ENCODE measurements at regions not wholly inside any gene's neighbourhood (a gene's known extent, or its start where the extent isn't known, plus 50 kb on each side); places are given as distances from the start of the nearest gene placed in this dataset.

DNA sequence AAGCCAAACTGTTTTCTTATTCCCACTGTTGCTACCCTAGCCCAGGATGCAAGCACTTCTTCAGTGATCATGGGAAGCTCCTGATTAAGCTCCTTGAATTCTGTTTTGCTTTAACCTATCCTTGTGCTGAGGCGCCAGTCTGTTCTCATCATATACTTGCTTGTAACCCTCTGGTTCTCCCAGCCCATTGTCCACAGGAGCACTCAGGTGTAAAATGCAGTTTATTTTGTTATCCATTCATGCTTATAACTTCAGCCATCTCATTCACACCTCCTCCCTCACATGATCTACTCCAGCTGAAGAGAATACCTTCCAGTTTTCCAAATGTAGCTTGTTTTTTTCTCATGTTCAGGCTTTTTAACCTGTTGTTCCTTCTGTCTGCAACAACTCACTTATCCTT, 402.1 kb upstream of the BRINP1 start:
- Histone ChIP-seq H3K36me3 (ENCODE audit: insufficient read depth, low read length, poor library complexity, severe bottlenecking) (no peaks in the 10 kb centered on the region), H3K4me1 (ENCODE audit: insufficient read depth, low read length, poor library complexity, severe bottlenecking) (no peaks in the 10 kb centered on the region), H3K27me3 (replicated peaks; ENCODE audit: insufficient read depth, low read depth, low read length, poor library complexity) (peaks cover 11% of the 10 kb centered on the region), H3K4me3 (ENCODE audit: low read depth, low read length, poor library complexity, severe bottlenecking) (no peak overlapping the region), H3K9me3 (ENCODE audit: low read depth, low read length, poor library complexity, severe bottlenecking) (no peaks in the 10 kb centered on the region), H3K27ac (ENCODE audit: low read depth, low read length, poor library complexity, severe bottlenecking) (no peak overlapping the region)
- no peak for DNase-seq (ENCODE audit: low spot score)
- CTCF ChIA-PET, result no interaction called here
- BruUV-seq (replicated peaks), result no TSS peak
- intact Hi-C loops (cut with micrococcal nuclease; ENCODE audit: unreplicated experiment), result no loop called here
- POLR2A ChIA-PET (ENCODE audit: low non-redundant PET), result no interaction called here
- TF ChIP-seq EZH2 (IDR thresholded peaks at IDR 0.05; ENCODE audit: borderline replicate concordance, low read depth, low read length, poor library complexity, severe bottlenecking), result no peak
- TF ChIP-seq, protein P1, sequence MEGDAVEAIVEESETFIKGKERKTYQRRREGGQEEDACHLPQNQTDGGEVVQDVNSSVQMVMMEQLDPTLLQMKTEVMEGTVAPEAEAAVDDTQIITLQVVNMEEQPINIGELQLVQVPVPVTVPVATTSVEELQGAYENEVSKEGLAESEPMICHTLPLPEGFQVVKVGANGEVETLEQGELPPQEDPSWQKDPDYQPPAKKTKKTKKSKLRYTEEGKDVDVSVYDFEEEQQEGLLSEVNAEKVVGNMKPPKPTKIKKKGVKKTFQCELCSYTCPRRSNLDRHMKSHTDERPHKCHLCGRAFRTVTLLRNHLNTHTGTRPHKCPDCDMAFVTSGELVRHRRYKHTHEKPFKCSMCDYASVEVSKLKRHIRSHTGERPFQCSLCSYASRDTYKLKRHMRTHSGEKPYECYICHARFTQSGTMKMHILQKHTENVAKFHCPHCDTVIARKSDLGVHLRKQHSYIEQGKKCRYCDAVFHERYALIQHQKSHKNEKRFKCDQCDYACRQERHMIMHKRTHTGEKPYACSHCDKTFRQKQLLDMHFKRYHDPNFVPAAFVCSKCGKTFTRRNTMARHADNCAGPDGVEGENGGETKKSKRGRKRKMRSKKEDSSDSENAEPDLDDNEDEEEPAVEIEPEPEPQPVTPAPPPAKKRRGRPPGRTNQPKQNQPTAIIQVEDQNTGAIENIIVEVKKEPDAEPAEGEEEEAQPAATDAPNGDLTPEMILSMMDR (conservative IDR thresholded peaks at IDR 0.05; ENCODE audit: low read depth, low read length), result no peak

DNA sequence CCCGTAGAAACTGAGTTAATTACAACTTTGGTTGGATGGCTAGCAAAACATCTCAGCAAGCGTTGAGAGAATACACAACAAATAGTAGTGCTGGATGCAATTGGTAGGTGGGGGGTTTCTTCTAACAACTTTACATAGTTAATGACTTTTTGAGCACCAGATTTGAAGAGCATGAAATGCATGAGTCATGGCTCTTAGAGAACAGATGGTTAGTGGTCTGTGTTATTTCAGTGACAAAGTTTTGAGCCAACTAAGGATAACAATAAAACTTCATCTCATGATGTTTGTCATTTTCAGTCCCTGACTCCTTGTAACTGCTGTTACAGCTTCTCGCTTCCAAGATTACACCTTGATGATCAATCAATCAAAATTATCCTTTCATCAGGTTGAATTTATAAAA, 399.0 kb upstream of the BRINP1 start:
- Histone ChIP-seq H3K4me1 (ENCODE audit: insufficient read depth, low read length, poor library complexity, severe bottlenecking) (no peaks in the 10 kb centered on the region), H3K27me3 (replicated peaks; ENCODE audit: insufficient read depth, low read depth, low read length, poor library complexity) (no peaks in the 10 kb centered on the region), H3K36me3 (ENCODE audit: insufficient read depth, low read length, poor library complexity, severe bottlenecking) (no peaks in the 10 kb centered on the region), H3K9me3 (ENCODE audit: low read depth, low read length, poor library complexity, severe bottlenecking) (no peaks in the 10 kb centered on the region), H3K27ac (ENCODE audit: low read depth, low read length, poor library complexity, severe bottlenecking) (no peak overlapping the region), H3K4me3 (ENCODE audit: low read depth, low read length, poor library complexity, severe bottlenecking) (no peak overlapping the region)
- ChIA-PET POLR2A (ENCODE audit: low non-redundant PET) (no interaction called here), CTCF (no interaction called here)
- BruUV-seq (replicated peaks), result no TSS peak
- TF ChIP-seq EZH2 (IDR thresholded peaks at IDR 0.05; ENCODE audit: borderline replicate concordance, low read depth, low read length, poor library complexity, severe bottlenecking), result no peak
- TF ChIP-seq, protein P1 (conservative IDR thresholded peaks at IDR 0.05; ENCODE audit: low read depth, low read length), result no peak
- intact Hi-C loops (cut with micrococcal nuclease; ENCODE audit: unreplicated experiment), result no loop called here
- DNase-seq (ENCODE audit: low spot score), result no peak

DNA sequence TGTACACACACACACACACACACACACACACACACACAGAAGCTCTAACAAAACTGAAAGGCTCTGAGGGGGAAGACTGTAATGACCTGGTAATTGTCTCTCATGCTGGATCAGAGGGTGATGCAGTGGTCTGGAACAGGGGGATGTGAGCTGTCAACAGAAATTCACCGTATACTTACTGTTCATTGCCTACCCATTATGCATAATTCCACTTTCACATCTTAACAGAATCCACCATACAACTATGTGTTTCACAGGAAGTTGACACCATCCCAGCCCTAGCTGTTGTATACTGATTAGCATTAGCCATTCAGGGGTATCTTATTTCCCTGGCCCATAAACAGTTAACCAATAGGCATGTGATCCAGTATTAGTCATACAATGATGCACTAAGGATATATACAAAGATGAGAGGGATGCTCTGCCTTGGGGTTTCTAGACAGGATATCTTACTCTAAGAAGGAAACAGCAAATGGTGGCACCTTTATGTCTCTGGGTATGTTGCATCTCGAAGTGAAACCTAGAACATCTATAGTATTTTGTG, 396.5 kb upstream of the BRINP1 start:
- no TSS peak for BruUV-seq (replicated peaks)
- TF ChIP-seq, protein P1 (conservative IDR thresholded peaks at IDR 0.05; ENCODE audit: low read depth, low read length), result no peak
- no peak for TF ChIP-seq EZH2 (IDR thresholded peaks at IDR 0.05; ENCODE audit: borderline replicate concordance, low read depth, low read length, poor library complexity, severe bottlenecking)
- Histone ChIP-seq H3K27me3 (replicated peaks; ENCODE audit: insufficient read depth, low read depth, low read length, poor library complexity) (no peaks in the 10 kb centered on the region), H3K27ac (ENCODE audit: low read depth, low read length, poor library complexity, severe bottlenecking) (no peak overlapping the region), H3K36me3 (ENCODE audit: insufficient read depth, low read length, poor library complexity, severe bottlenecking) (no peaks in the 10 kb centered on the region), H3K4me1 (ENCODE audit: insufficient read depth, low read length, poor library complexity, severe bottlenecking) (no peaks in the 10 kb centered on the region), H3K9me3 (ENCODE audit: low read depth, low read length, poor library complexity, severe bottlenecking) (no peaks in the 10 kb centered on the region), H3K4me3 (ENCODE audit: low read depth, low read length, poor library complexity, severe bottlenecking) (no peak overlapping the region)
- ChIA-PET CTCF (interaction anchor here (0.6 kb wide), 1 partner anchor 210 kb away, joined by 3 read pairs; no protein-coding TSS in a partner anchor), POLR2A (ENCODE audit: low non-redundant PET) (no interaction called here)
- DNase-seq (ENCODE audit: low spot score), result no peak
- intact Hi-C loops (cut with micrococcal nuclease; ENCODE audit: unreplicated experiment), result no loop called here
